K562 (cell line): ENCODE measurements at regions not wholly inside any gene's neighbourhood (a gene's known extent, or its start where the extent isn't known, plus 50 kb on each side); places are given as distances from the start of the nearest gene placed in this dataset.

Source experiments
- E2F5 ChIP-seq: sonication (generic); formaldehyde crosslinking; IDR thresholded peaks from 2 replicates; pipeline ENCODE4 v1.8.0; 2022; ENCODE audit warnings: mild to moderate bottlenecking, missing genetic modification reagents
- E2F8 ChIP-seq: fragments of 450-650 bp; IDR thresholded peaks from 2 replicates; pipeline ENCODE4 v1.7.1; 2018; ENCODE audit warnings: mild to moderate bottlenecking, low read depth; ENCODE audit not compliant: partially characterized antibody
- ESRRB ChIP-seq: fragments of 250-450 bp; sonication (Bioruptor Pico); IDR thresholded peaks from 2 replicates; pipeline ENCODE4 v1.5.0; 2020; ENCODE audit warnings: mild to moderate bottlenecking, moderate library complexity, borderline replicate concordance
- FOXO4 ChIP-seq: fragments of 450-650 bp; formaldehyde crosslinking; IDR thresholded peaks from 2 replicates; pipeline ENCODE4 v1.4.0; 2020; ENCODE audit warnings: mild to moderate bottlenecking, moderate library complexity
- HDAC3 ChIP-seq: fragments of 450-650 bp; IDR thresholded peaks from 2 replicates; pipeline ENCODE4 v1.6.1; 2018; ENCODE audit warnings: borderline replicate concordance, mild to moderate bottlenecking, moderate library complexity; ENCODE audit not compliant: partially characterized antibody
- HNRNPL ChIP-seq: fragments of 200-400 bp; formaldehyde crosslinking; IDR thresholded peaks from 2 replicates; pipeline ENCODE4 v1.6.1; 2017; ENCODE audit warnings: low read depth, mild to moderate bottlenecking, low read length
- ID3 ChIP-seq, 2 experiments: fragments of 250-450 bp in 1 of 2; fragments of 450-650 bp in 1 of 2; sonication (Bioruptor Pico) in 1 of 2; IDR thresholded peaks; 2 replicates each; pipeline versions ENCODE4 v1.6.1 to v1.8.0; 2016 to 2021; ENCODE audit warnings: mild to moderate bottlenecking in 2 of 2, moderate library complexity in 2 of 2, missing compliant biosample characterization in 1 of 2, missing genetic modification characterization in 1 of 2
- KLF16 ChIP-seq: IDR thresholded peaks from 2 replicates; pipeline ENCODE4 v1.6.1; 2016; ENCODE audit warnings: antibody characterized with exemption
- PTBP1 ChIP-seq: fragments of 200-400 bp; formaldehyde crosslinking; IDR thresholded peaks from 2 replicates; pipeline ENCODE4 v1.6.1; 2017; ENCODE audit warnings: low read depth, low read length
- RFX1 ChIP-seq: fragments of 450-650 bp; IDR thresholded peaks from 2 replicates; pipeline ENCODE4 v1.6.1; 2016; ENCODE audit warnings: mild to moderate bottlenecking, moderate library complexity
- TARDBP ChIP-seq: fragments of 450-650 bp; IDR thresholded peaks from 2 replicates; pipeline ENCODE4 v1.6.1; 2016
- TCF7 ChIP-seq: sonication (generic); IDR thresholded peaks from 2 replicates; pipeline ENCODE4 v1.6.1; 2016; ENCODE audit warnings: antibody characterized with exemption, borderline replicate concordance
- TEAD4 ChIP-seq, 2 experiments: sonication (generic) in 1 of 2; formaldehyde crosslinking in 1 of 2; IDR thresholded peaks; 2 replicates each; pipeline versions ENCODE4 v1.6.1 to v1.8.0; 2012 to 2022; ENCODE audit warnings: borderline replicate concordance in 1 of 2, inconsistent platforms in 1 of 2, low read length in 1 of 2, mild to moderate bottlenecking in 1 of 2, missing genetic modification reagents in 1 of 2
- THRAP3 ChIP-seq: fragments of 450-650 bp; IDR thresholded peaks from 2 replicates; pipeline ENCODE4 v1.6.1; 2016; ENCODE audit warnings: mild to moderate bottlenecking, inconsistent platforms, borderline replicate concordance
- THRB ChIP-seq: fragments of 450-650 bp; formaldehyde crosslinking; conservative IDR thresholded peaks from 2 replicates; pipeline ENCODE4 v1.4.0; 2022; ENCODE audit warnings: mild to moderate bottlenecking, missing genetic modification characterization
- U2AF2 ChIP-seq: fragments of 200-400 bp; formaldehyde crosslinking; optimal IDR thresholded peaks from 2 replicates; pipeline ENCODE3; 2017; ENCODE audit warnings: low read depth, mild to moderate bottlenecking, low read length
- ZFP36 ChIP-seq: fragments of 150-350 bp; IDR thresholded peaks from 2 replicates; pipeline ENCODE4 v1.6.1; 2018; ENCODE audit warnings: low read length, low read depth; ENCODE audit not compliant: partially characterized antibody
- ZNF561 ChIP-seq: fragments of 450-650 bp; formaldehyde crosslinking; conservative IDR thresholded peaks from 2 replicates; pipeline ENCODE4 v1.4.0; 2020; ENCODE audit warnings: mild to moderate bottlenecking, moderate library complexity
- ZNF644 ChIP-seq: fragments of 200-800 bp; sonication (Bioruptor generic); IDR thresholded peaks from 2 replicates; pipeline ENCODE4 v1.6.1; 2016; ENCODE audit warnings: low read depth, missing genetic modification characterization, missing compliant biosample characterization

- TF ChIP-seq TARDBP = no peak
- peak; percentile 18; the same call in 1 of the 2 replicates for TF ChIP-seq RFX1
- no peak for TF ChIP-seq KLF16
- TF ChIP-seq THRB (CRISPR knock-in tag) = no peak
- no peak for TF ChIP-seq HDAC3
- no peak for TF ChIP-seq E2F8
- 0 out of 2 replicates have a peak, but pooled peaks have one; percentile 27 for TF ChIP-seq ZNF561 (CRISPR knock-in tag)
- no peak for TF ChIP-seq U2AF2
- no peak for TF ChIP-seq ID3 (CRISPR knock-in tag; IDR thresholded peaks at IDR 0.05)
- peak; percentile 53; the same call in 1 of the 2 replicates for TF ChIP-seq ID3 (tag; IDR thresholded peaks at IDR 0.05)
- TF ChIP-seq TCF7 = no peak
- TF ChIP-seq FOXO4 (CRISPR knock-in tag) = 0 out of 2 replicates have a peak, but pooled peaks have one; percentile 26
- no peak for TF ChIP-seq PTBP1
- TF ChIP-seq ZNF644 (tag) = no peak
- TF ChIP-seq ZFP36 = no peak
- no peak for TF ChIP-seq HNRNPL
- TF ChIP-seq TEAD4 (IDR thresholded peaks at IDR 0.05; ENCODE audit: low read length) = no peak
- TF ChIP-seq TEAD4 (CRISPR knock-in tag; IDR thresholded peaks at IDR 0.05; ENCODE audit: borderline replicate concordance) = no peak
- TF ChIP-seq E2F5 (CRISPR knock-in tag) = no peak
- no peak for TF ChIP-seq THRAP3
- no peak for TF ChIP-seq ESRRB (CRISPR knock-in tag)
Observed at GRCh38 chr6:146874278-146875018, 275.7 kb downstream of the ADGB start (continued).
